ENCODE measurements at regions not wholly inside any gene's neighbourhood (a gene's known extent, or its start where the extent isn't known, plus 50 kb on each side); places are given as distances from the start of the nearest gene placed in this dataset.

- no peak for FAIRE-seq
Observed at GRCh38 chr4:32117693-32118092, 1397.5 kb downstream of the PCDH7 start.

GRCh38 chr4:32119907-32120306, 1399.7 kb downstream of the PCDH7 start:
- no peak for FAIRE-seq

- no peak for FAIRE-seq
Observed at GRCh38 chr4:32128549-32128948, 1408.4 kb downstream of the PCDH7 start.

GRCh38 chr4:32129967-32130366, 1409.8 kb downstream of the PCDH7 start:
- no peak for FAIRE-seq

- FAIRE-seq: no peak
Observed at GRCh38 chr4:32133141-32133540, 1413.0 kb downstream of the PCDH7 start.

GRCh38 chr4:32133734-32134133, 1413.6 kb downstream of the PCDH7 start:
- no peak for FAIRE-seq

GRCh38 chr4:32135642-32136041, 1415.5 kb downstream of the PCDH7 start:
- FAIRE-seq: no peak

- no peak for FAIRE-seq
Observed at GRCh38 chr4:32136081-32136787, 1416.1 kb downstream of the PCDH7 start.

- FAIRE-seq: no peak
Observed at GRCh38 chr4:32140636-32141035, 1420.5 kb downstream of the PCDH7 start.

GRCh38 chr4:32142075-32142474, 1421.9 kb downstream of the PCDH7 start:
- no peak for FAIRE-seq

- no peak for FAIRE-seq
Observed at GRCh38 chr4:32145987-32146386, 1425.8 kb downstream of the PCDH7 start.

- FAIRE-seq: no peak
Observed at GRCh38 chr4:32147446-32148085, 1427.4 kb downstream of the PCDH7 start.

GRCh38 chr4:32148111-32148666, 1428.0 kb downstream of the PCDH7 start:
- peak; percentile 78 for FAIRE-seq

- FAIRE-seq: no peak
Observed at GRCh38 chr4:32158961-32159360, 1438.8 kb downstream of the PCDH7 start.

- no peak for FAIRE-seq
Observed at GRCh38 chr4:32161392-32161791, 1441.2 kb downstream of the PCDH7 start.

- FAIRE-seq: no peak
Observed at GRCh38 chr4:32163125-32163524, 1443.0 kb downstream of the PCDH7 start.

GRCh38 chr4:32169841-32170240, 1449.7 kb downstream of the PCDH7 start:
- FAIRE-seq: no peak

GRCh38 chr4:32172086-32172485, 1451.9 kb downstream of the PCDH7 start:
- no peak for FAIRE-seq

- FAIRE-seq: no peak
Observed at GRCh38 chr4:32172761-32173160, 1452.6 kb downstream of the PCDH7 start.

GRCh38 chr4:32180086-32180485, 1459.9 kb downstream of the PCDH7 start:
- FAIRE-seq: no peak

- FAIRE-seq: no peak
Observed at GRCh38 chr4:32184186-32184585, 1464.0 kb downstream of the PCDH7 start.

- FAIRE-seq: no peak
Observed at GRCh38 chr4:32189130-32189529, 1469.0 kb downstream of the PCDH7 start.

- no peak for FAIRE-seq
Observed at GRCh38 chr4:32189788-32190187, 1469.6 kb downstream of the PCDH7 start.

GRCh38 chr4:32191961-32192360, 1471.8 kb downstream of the PCDH7 start:
- FAIRE-seq: no peak

Measured in endometrium (tissue), 2 donors.